Hematopoietic multipotent progenitor cell treated with erythropoietin and hydrocortisone succinate and interleukin-3 and kit ligand, for 17 days (in vitro differentiated cells): ENCODE measurements at regions not wholly inside any gene's neighbourhood (a gene's known extent, or its start where the extent isn't known, plus 50 kb on each side); places are given as distances from the start of the nearest gene placed in this dataset.
"Not testable (repeated sequence)": the region's sequence is repeated elsewhere in the genome, so short reads cannot be mapped to it uniquely, and the experiment has no call there.

Source experiments
- DNase-seq: peaks from one replicate; pipeline ENCODE4 v3.0.0-alpha.2; 2015; ENCODE audit warnings: low spot score

GRCh38 chr3:145035682-145036081 is 1064.1 kb downstream of the DIPK2A start:
- DNase-seq = no peak

DNA sequence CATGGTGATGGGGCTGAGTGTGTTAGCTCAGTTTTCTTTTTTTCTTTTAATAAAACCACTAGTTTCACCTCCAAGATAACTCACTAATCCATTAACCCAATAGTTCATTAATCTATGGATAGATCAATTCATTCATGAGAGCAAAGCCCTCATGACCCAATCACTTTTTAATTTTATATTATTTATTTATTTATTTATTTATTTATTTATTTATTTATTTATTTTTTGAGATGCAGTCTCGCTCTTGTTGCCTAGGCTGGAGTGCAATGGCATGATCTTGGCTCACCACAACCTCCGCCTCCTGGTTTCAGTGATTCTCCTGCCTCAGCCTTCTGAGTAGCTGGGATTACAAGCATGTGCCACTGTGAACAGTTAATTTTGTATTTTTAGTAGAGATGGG is 1082.4 kb downstream of the DIPK2A start:
- not testable (repeated sequence) for DNase-seq

DNA sequence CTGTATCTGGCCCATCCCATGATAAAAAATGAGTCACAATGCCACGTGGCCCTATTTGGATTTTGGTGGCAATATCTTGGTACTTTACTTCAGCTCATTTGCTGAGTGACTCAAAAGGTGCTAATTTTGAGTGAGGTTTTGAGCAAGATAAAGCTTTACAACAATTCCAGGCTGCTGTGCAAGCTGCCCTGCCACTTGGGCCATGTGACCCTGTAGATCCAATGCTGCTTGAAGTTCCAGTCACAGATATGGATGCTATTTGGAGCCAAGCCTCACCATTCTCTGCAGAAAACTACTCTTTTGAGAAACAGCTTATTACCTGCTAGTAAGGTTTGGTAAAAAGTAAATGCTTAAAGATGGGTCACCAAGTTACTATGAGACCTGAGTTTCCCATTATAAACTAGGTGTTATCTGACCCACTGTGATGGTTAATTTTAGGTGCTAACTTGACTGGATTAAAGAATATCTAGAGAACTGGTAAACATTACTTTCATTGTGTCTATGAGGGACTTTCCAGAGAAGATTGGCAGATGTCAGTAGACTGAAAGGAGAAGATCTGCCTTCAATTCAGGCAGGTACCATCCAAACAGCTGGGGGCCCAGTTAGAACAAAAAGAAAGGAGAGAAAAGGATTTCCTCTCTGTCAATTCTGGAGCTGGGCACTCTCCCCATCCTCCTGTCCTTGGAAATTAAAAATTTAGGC is 1083.9 kb downstream of the DIPK2A start:
- no peak for DNase-seq

GRCh38 chr3:145058483-145058882 is 1086.9 kb downstream of the DIPK2A start:
- DNase-seq = no peak

GRCh38 chr3:145063616-145064015 is 1092.0 kb downstream of the DIPK2A start:
- DNase-seq = no peak

GRCh38 chr3:145070795-145071194 is 1090.2 kb downstream of the PLOD2 start:
- no peak for DNase-seq

DNA sequence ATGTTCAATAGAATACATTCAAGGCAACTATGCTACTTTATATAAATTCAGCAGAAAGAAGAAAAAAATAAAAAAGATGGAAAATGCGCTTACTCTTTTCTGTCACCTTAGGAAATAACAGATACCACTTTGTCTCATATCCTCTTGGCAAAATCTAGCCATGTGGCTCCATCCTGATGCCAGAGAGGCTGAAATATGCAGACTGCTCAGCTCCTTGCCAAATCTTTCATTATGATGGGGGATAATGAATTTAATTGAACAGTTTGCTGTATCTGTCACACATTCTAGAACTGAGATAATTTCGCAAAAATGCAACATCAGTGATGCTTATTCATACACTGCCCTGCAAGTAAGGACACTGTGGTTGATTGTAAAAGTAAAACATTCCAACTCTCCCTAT is 1081.5 kb downstream of the PLOD2 start:
- no peak for DNase-seq

DNA sequence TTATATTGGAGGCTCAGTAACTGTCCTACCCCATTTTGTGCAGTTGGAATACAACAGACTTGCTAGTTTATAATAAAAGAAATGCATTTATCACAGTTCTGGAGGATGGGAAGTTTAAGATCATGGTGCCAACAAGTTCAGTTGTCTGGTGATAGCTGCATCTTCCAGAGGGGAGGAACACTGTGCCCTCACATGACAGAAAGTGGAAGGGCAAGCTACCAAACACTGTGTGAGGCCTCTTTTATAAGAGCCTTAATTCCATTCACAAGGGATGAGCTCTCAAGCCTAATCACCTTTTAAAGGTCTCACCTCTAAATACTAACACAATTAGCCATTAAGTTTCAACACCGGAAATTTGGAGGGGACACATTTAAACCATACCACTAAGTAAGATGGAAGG is 1073.9 kb downstream of the PLOD2 start:
- no peak for DNase-seq

GRCh38 chr3:145088917-145089316 is 1072.1 kb downstream of the PLOD2 start:
- DNase-seq = no peak

DNA sequence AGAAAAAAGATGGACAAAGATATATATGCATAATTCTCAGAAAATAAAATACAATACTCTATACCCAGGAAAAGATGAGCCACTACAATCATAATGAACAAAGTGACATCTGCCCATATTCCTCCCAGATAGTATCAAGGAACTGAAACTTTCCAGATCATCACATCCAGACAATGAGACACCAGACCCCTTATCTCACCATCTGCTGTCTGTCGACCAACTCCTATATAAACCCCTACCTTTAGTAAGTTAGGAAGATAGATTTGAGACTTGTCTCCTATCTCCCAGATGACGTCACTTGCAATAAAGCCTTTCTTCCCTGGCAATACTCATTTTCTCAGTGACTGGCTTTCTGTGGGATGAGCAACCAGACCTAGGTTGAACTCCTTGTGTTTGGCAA is 1071.6 kb downstream of the PLOD2 start:
- no peak for DNase-seq

DNA sequence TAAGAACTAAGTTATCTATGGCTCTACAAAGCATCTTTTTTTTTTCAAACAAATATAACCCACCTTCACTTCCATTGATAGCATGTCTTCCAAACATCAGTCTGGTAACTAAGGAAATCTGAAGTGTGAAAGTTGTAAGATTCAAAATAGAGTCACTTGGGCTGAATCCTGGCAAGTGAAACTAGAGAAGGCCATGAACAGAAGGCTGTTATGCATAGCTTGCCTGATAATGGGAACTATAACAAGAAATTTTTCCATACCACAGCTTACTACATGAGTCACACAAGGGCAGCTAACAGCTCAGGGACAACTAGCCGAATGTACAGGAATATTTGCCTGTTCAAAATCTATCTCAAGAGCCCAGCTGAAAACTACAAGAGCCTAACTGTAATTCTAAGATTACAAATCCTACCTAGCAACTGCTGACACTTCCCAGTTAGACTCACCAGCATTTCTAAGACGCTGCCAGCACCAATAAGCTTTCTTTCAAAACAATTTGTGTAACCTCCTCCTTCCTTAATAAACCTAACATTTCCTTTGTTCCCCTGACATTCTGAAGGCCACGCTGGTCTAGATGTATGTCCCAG is 1066.5 kb downstream of the PLOD2 start:
- no peak for DNase-seq

DNA sequence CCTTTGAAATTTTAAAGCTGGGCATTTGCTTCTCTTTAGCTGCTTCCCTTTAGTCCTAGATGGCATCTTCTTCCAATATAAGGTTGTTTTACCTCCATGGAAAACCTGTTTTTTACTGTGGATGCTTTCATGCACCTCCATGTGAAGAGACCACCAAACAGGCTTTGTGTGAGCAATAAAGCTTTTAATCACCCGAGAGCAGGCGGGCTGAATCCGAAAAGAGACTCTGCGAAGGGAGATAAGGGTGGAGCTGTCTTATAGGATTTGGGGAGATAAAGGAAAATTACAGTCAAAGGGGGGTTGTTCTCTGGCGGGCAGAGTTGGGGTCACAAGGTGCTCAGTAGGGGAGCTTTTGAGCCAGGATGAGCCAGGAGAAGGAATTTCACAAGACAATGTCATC is 1049.8 kb downstream of the PLOD2 start:
- not testable (repeated sequence) for DNase-seq

- DNase-seq = no peak
Observed at GRCh38 chr3:145116769-145117168, 1044.2 kb downstream of the PLOD2 start.

DNA sequence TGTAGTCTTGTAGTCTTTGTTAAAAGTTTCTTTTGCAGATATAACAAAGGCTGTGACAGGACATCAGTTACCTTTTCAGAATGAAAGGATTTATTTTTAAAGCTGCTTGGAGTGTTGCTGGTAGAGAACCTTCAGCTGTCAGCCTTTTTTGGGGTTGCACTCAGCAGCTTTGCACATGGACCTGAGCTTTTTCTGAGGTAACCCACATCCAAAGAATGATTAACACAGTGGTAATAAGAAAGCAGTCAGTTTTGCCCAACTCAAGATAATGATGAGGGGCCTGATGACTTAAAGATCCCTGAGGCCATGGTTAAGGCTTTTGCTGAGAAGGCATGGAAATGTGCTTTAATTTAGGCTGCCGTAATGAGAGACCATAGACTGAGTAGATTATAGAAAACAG is 1042.7 kb downstream of the PLOD2 start:
- no peak for DNase-seq

DNA sequence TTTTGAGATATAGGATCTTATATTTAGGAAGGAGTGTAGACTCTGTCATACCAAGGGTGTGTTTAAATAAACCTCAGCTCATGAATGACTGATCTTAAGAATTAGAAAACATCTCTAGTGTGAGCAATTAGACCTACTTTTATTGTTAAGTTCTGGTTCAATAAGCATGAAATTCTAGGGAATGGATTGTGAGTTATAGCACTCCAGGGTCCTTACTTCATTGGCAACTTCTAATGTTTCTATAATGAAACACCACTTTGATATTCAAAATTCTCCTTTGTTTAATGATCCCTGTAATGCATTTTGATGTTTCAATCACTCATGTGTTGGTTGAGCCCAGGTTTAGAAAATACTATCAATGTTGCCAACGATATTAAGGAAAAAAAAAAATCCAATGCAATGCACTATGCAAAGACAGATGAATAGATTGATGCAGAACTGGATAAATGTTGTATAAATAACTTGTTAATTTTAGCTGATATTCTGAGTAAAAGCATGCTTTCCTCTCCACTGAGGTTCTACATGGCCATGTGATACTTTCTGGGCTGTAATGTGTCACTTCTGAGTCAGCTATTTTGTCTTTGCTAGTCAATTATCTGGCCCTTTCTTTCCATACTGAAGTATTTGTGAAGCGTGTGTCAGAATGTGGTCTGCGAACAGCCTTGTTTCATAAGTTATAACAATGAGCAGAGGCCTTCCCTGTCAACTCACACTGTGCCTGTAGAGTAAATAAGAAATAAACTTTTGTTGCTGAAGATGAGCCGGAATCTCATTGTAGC is 1035.9 kb downstream of the PLOD2 start:
- no peak for DNase-seq

- no peak for DNase-seq
Observed at GRCh38 chr3:145133281-145133680, 1027.7 kb downstream of the PLOD2 start.

DNA sequence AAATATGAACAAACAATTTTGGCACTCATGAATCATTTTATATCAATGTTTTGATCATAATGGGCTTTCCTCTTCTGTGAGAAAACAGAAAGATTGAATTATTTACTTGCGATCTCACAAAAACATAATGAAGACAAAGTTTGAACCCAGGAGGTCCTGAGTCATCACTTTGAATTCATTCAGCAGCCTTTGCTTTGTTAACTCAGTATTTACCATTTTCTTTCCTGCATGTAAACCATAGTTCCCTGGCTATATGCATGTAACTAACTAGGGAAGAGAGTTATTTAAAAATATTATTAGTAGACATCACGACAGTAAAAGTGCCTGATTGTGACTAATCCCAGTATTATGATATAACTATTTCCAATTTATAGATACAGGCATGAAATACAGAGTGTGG is 1026.2 kb downstream of the PLOD2 start:
- DNase-seq = no peak

DNA sequence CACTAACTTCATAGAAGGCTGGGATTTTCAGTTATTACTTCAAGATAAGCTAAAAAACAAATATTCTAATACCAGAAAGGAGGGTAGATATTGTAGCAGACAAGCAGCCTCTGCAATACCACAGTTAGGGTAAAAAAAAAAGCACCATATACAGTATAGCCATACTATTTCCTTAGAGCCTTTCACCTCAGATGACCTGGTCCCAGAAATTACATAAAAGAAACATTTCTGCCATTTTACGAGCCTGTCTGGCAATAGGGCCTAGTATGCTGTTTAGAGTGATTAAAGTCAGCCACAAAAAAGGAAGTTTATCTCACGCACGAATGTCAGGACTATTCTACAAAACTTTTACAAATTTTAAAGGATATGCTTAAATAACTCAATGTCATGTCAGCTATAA is 1016.6 kb downstream of the PLOD2 start:
- DNase-seq = no peak

GRCh38 chr3:145145461-145145860 is 1015.5 kb downstream of the PLOD2 start:
- no peak for DNase-seq

- DNase-seq = no peak
Observed at GRCh38 chr3:145159640-145160039, 1001.3 kb downstream of the PLOD2 start.

GRCh38 chr3:145170121-145170520 is 990.9 kb downstream of the PLOD2 start:
- DNase-seq = no peak

DNA sequence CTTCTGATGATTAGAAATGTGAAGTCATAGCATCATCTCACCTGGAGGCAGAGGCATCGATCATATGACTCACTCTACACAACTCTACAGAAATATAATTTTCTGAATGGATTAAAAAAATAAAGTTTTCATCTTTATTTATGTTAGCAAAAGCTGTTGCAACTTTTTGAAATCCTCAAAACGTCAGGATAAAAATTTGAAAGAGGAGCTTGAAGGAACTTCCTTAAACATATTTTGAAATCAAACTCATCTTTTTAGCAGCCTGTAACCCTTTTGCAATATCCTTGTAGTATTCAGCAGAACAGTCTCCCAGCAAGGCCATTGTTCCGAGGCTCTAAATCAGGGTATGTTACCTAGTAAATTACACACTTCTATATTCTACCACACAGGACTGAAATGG is 985.4 kb downstream of the PLOD2 start:
- DNase-seq = no peak

DNA sequence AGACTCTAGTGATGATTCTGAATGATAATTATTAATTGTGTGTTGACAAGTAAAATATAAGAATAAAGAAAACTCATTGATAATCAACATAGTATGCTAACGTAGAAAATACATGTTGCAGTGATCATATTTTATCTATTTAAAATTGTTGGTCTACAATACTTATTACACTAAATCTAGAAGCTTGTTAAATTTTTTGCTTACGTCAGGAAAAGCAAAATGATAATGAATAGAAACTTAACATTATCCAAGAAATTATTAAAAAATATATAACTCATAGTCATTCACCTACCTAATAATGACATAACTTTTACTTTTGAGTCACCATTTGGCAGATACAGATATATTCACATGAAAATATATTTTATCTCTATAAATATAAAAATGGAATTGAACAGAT is 984.1 kb downstream of the PLOD2 start:
- DNase-seq = no peak
